ENCODE measurements at regions not wholly inside any gene's neighbourhood (a gene's known extent, or its start where the extent isn't known, plus 50 kb on each side); places are given as distances from the start of the nearest gene placed in this dataset.
A peak's percentile ranks its signal among the peaks of the same experiment; 100 is the strongest.

DNA sequence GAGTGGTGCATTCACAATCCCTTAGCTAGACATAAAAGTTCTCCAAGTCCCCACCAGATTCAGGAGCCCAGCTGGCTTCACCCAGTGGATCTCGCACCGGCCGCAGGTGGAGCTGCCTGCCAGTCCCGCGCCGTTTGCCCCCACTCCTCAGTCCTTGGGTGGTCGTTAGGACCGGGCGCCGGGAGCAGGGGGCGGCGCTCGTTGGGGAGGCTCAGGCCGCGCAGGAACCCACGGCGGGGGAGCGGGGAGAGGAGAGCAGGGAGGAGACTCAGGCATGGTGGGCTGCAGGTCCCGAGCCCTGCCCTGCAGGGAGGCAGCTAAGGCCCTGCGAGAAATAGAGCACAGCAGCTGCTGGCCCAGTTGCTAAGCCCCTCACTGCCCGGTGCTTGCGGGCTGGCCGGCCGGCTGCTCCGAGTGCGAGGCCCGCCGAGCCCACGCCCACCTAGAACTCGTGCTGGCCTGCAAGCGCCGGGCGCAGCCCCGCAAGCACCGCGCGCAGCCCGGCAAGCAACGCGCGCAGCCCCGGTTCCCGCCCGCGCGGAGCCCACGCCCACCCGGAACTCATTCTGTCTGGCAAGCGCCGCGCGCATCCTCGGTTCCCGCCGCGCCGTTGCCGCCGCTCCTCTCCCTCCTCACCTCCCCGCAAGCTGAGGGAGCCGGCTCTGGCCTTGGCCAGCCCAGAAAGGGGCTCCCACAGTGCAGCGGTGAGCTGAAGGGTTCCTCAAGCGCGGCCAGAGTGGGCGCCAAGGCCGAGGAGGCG lies 153.5 kb downstream of the SLC7A11 start:
- H3K4me3 Mint-ChIP-seq, result no peak overlapping the region
- TF ChIP-seq, protein P1, sequence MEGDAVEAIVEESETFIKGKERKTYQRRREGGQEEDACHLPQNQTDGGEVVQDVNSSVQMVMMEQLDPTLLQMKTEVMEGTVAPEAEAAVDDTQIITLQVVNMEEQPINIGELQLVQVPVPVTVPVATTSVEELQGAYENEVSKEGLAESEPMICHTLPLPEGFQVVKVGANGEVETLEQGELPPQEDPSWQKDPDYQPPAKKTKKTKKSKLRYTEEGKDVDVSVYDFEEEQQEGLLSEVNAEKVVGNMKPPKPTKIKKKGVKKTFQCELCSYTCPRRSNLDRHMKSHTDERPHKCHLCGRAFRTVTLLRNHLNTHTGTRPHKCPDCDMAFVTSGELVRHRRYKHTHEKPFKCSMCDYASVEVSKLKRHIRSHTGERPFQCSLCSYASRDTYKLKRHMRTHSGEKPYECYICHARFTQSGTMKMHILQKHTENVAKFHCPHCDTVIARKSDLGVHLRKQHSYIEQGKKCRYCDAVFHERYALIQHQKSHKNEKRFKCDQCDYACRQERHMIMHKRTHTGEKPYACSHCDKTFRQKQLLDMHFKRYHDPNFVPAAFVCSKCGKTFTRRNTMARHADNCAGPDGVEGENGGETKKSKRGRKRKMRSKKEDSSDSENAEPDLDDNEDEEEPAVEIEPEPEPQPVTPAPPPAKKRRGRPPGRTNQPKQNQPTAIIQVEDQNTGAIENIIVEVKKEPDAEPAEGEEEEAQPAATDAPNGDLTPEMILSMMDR (conservative IDR thresholded peaks at IDR 0.05), result no peak
- no peaks in the 10 kb centered on the region for H3K36me3 Mint-ChIP-seq
- no peak overlapping the region for H3K27ac Mint-ChIP-seq
- H3K4me1 Mint-ChIP-seq (ENCODE audit: unreplicated experiment), result peaks cover 30% of the 10 kb centered on the region
- H3K9me3 Mint-ChIP-seq, result peaks cover 8% of the 10 kb centered on the region
- no peak for DNase-seq (ENCODE audit: extremely low spot score, unreplicated experiment)
- H3K27me3 Mint-ChIP-seq, result no peaks in the 10 kb centered on the region

DNA sequence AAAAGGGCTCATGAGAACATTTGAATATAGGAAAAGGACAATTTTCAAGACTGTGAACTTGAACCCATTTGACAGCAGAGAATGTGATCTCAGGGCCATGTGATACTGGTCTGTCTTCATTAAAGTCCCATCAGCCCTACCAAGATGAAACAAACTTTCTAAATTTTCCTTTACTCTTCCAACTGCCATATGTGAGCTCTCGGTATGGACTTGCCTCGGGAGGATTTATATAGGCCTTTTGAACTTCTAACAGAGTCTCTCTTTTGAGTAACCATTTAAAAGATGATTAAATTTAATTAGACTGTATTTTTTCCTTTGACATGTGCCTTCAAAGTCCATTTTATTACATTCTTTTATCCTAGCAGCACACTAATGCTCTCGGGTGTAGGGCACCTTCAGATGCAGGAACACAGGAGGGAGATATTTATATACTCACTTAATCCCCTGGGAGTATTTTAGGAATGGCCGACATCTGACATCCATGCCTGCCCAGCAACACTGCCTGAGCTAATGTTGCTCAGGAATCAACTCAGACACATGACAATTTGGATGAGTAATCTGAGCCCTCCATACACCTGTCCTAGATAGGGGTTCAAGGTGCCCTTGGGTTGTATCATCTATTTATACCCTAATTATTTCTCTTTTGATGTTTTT lies 155.0 kb downstream of the SLC7A11 start:
- peaks cover 30% of the 10 kb centered on the region for H3K4me1 Mint-ChIP-seq (ENCODE audit: unreplicated experiment)
- no peak overlapping the region for H3K27ac Mint-ChIP-seq
- no peak for DNase-seq (ENCODE audit: extremely low spot score, unreplicated experiment)
- H3K4me3 Mint-ChIP-seq, result no peak overlapping the region
- H3K27me3 Mint-ChIP-seq, result no peaks in the 10 kb centered on the region
- no peaks in the 10 kb centered on the region for H3K9me3 Mint-ChIP-seq
- TF ChIP-seq, protein P1 (conservative IDR thresholded peaks at IDR 0.05), result no peak
- no peaks in the 10 kb centered on the region for H3K36me3 Mint-ChIP-seq

DNA sequence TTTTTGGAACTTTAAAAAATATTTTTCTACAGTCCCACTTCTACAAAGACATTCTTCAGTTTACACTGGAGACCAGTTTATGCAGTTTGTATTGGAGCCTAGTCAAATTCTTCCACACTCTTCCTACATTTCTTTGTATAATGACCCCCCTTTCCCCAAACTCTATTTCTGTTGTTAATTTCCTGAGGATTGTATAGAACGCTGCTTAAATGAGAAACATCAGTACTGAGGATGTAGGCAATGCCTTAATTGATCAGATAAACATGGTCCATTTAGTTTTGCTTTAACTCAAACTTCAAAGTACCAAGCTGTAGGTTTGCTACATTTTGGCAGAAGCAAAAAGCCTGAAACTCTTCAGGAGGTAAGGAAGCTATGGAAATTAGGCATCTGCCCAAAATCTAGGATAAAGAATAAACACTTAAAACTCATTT lies 155.5 kb downstream of the SLC7A11 start:
- no peak for DNase-seq (ENCODE audit: extremely low spot score, unreplicated experiment)
- no peaks in the 10 kb centered on the region for H3K36me3 Mint-ChIP-seq
- TF ChIP-seq, protein P1 (conservative IDR thresholded peaks at IDR 0.05), result no peak
- peak overlapping the region; percentile 24 for H3K27ac Mint-ChIP-seq
- no peak overlapping the region for H3K4me3 Mint-ChIP-seq
- peaks cover 30% of the 10 kb centered on the region for H3K4me1 Mint-ChIP-seq (ENCODE audit: unreplicated experiment)
- no peaks in the 10 kb centered on the region for H3K27me3 Mint-ChIP-seq
- H3K9me3 Mint-ChIP-seq, result no peaks in the 10 kb centered on the region

DNA sequence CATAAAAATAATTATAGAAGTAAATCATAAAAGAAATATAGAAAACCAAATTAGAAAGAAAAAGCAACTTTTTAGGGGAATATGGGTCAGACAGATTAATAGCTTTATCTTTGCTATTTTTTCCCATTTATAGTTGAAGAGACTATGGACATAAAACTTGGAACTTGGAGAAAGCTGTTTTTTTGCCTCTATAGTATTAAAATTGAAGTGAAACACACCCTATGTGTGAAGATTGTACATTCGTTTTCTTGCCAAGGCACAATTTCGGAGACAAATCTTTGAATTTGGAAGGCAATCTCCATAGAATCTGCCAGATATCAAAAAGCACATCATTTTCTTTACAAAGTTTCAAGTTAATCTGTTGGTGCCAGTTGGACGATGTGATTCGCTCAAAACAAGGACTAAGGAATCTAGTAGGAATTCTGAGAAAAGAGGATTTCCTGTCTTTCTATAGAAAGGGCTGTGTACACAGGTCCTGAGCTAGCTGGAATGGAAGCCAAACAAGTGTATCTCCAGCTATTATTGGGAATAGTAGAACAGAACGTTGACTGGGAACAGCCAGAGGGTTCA lies 156.3 kb downstream of the SLC7A11 start:
- TF ChIP-seq, protein P1 (conservative IDR thresholded peaks at IDR 0.05), result no peak
- no peak for DNase-seq (ENCODE audit: extremely low spot score, unreplicated experiment)
- H3K4me3 Mint-ChIP-seq, result no peak overlapping the region
- H3K4me1 Mint-ChIP-seq (ENCODE audit: unreplicated experiment), result peaks cover 23% of the 10 kb centered on the region
- no peak overlapping the region for H3K27ac Mint-ChIP-seq
- H3K9me3 Mint-ChIP-seq, result no peaks in the 10 kb centered on the region
- H3K27me3 Mint-ChIP-seq, result no peaks in the 10 kb centered on the region
- H3K36me3 Mint-ChIP-seq, result no peaks in the 10 kb centered on the region

DNA sequence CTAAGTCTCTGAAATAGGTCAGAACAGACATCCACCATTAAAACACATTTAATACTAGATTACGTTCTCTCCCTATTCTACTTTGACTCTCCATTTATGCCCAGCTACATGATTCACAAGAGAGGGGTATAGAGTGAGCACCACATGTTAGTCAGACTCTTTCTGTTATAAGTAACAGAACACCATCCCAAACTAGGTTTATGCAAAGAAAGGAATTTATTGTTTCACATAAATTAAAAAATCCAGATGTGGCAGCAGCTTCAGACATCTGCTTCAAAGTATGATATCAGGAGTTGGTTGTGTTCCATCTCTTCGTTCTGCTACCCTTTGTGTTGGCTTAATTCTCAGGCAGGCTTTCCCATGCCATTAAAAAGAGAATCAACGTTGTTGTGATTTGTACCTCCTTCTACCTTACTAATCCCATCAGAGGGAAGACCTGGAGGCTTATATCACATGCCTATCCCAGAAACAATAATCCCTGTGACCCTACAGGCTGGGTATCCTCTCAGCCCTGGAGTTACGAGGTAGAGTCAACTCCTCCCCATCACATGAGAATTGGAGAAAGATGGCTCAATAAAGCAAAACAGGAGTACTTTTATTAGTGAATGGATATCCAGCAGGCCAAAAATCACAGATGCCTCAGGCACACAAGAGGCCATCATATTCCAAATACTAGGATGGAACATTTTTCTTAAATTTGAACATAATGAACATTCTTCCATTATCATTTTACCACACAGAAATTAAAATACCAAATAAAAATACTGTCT lies 163.2 kb downstream of the SLC7A11 start:
- H3K27me3 Mint-ChIP-seq, result no peaks in the 10 kb centered on the region
- no peaks in the 10 kb centered on the region for H3K4me1 Mint-ChIP-seq (ENCODE audit: unreplicated experiment)
- no peak overlapping the region for H3K4me3 Mint-ChIP-seq
- no peak overlapping the region for H3K27ac Mint-ChIP-seq
- H3K9me3 Mint-ChIP-seq, result no peaks in the 10 kb centered on the region
- TF ChIP-seq, protein P1 (conservative IDR thresholded peaks at IDR 0.05), result no peak
- H3K36me3 Mint-ChIP-seq, result no peaks in the 10 kb centered on the region
- no peak for DNase-seq (ENCODE audit: extremely low spot score, unreplicated experiment)

Measured in type B pancreatic cell (in vitro differentiated cells).